GM12878 (cell line): ENCODE measurements at regions not wholly inside any gene's neighbourhood (a gene's known extent, or its start where the extent isn't known, plus 50 kb on each side); places are given as distances from the start of the nearest gene placed in this dataset.

Experiments
- ATAC-seq: fragments of 200-7000 bp; cut with Tn5 transposase; 3 replicates; pipeline ENCODE4 v1.9.1; 2020; ENCODE audit warnings: mild to moderate bottlenecking, moderate library complexity
- BruUV-seq: library from RNA; stranded (reverse); fragments of 400-500 nt; replicated peaks from 2 replicates; lab custom pipeline; 2021; lab: Mats Ljungman, UMichigan
- CTCF ChIA-PET: fragments of 300-600 bp; sonication (Branson Sonifier 250); formaldehyde crosslinking; extraction: SDS; loops from one replicate; lab custom pipeline; 2021; ENCODE audit warnings: inconsistent platforms; lab: Yijun Ruan, JAX
- POLR2A ChIA-PET: fragments of 350-600 bp; formaldehyde crosslinking; extraction: SDS; loops from one replicate; lab custom pipeline; 2021; ENCODE audit warnings: inconsistent platforms; lab: Charles Lee
- RAD21 ChIA-PET: fragments of 300-600 bp; sonication (Branson Sonifier 250); formaldehyde crosslinking; loops from one replicate; lab custom pipeline; 2023; ENCODE audit warnings: antibody characterized with exemption; ENCODE audit not compliant: unreplicated experiment; lab: Charles Lee
- SMC1A ChIA-PET: fragments of 300-600 bp; sonication (Branson Sonifier 250); formaldehyde crosslinking; loops from one replicate; lab custom pipeline; 2023; ENCODE audit not compliant: unreplicated experiment, uncharacterized antibody; lab: Charles Lee
- DNase-seq: peaks from one replicate; pipeline ENCODE4 v3.0.0-alpha.2; 2011; ENCODE audit warnings: low read depth, low spot score
- FAIRE-seq: peaks from 3 replicates; lab custom pipeline; 2011; peaks lifted over from hg19 to GRCh38; lab: Jason Lieb, UNC
- H2AFZ ChIP-seq: 2 replicates; pipeline ENCODE4 v1.6.0; 2011; ENCODE audit warnings: low read depth, low read length, control low read depth; ENCODE audit not compliant: control insufficient read depth
- H3K27ac ChIP-seq: 2 replicates; pipeline ENCODE4 v1.5.1; 2011; ENCODE audit warnings: control low read depth; ENCODE audit not compliant: control insufficient read depth, insufficient read depth
- H3K27me3 ChIP-seq, 2 experiments: replicated peaks in 1 of 2; 2 replicates each; pipeline versions ENCODE4 v1.6.0 to v1.6.1; 2011; ENCODE audit warnings: low read length in 1 of 2; ENCODE audit not compliant: control insufficient read depth in 2 of 2, insufficient read depth in 2 of 2
- H3K36me3 ChIP-seq, 2 experiments: 2 replicates each; pipeline ENCODE4 v1.5.1; 2011; ENCODE audit warnings: low read length in 1 of 2; ENCODE audit not compliant: control insufficient read depth in 2 of 2, insufficient read depth in 2 of 2
- H3K4me1 ChIP-seq: 2 replicates; pipeline ENCODE4 v1.6.1; 2011; ENCODE audit warnings: mild to moderate bottlenecking, low read length, moderate library complexity, mixed read lengths; ENCODE audit not compliant: control insufficient read depth, insufficient read depth
- H3K4me2 ChIP-seq: 2 replicates; pipeline ENCODE4 v1.6.0; 2011; ENCODE audit warnings: control low read depth; ENCODE audit not compliant: control insufficient read depth, insufficient read depth
- H3K4me3 ChIP-seq: fragments of 200-600 bp; sonication (generic); 2 replicates; pipeline ENCODE4 v1.5.1; 2016
- H3K79me2 ChIP-seq: 2 replicates; pipeline ENCODE4 v1.6.0; 2011; ENCODE audit warnings: low read length; ENCODE audit not compliant: control insufficient read depth, insufficient read depth
- H3K9ac ChIP-seq: 2 replicates; pipeline ENCODE4 v1.8.0; 2011; ENCODE audit warnings: low read length, control low read depth, mixed read lengths; ENCODE audit not compliant: control insufficient read depth, insufficient read depth
- H3K9me3 ChIP-seq: replicated peaks from 3 replicates; pipeline ENCODE4 v1.5.1; 2011; ENCODE audit warnings: mild to moderate bottlenecking, low read length; ENCODE audit not compliant: control insufficient read depth, insufficient read depth
- H4K20me1 ChIP-seq: 2 replicates; pipeline ENCODE4 v1.6.0; 2011; ENCODE audit not compliant: control insufficient read depth, insufficient read depth
- BRCA1 ChIP-seq: IDR thresholded peaks from 2 replicates; pipeline ENCODE4 v1.6.1; 2011; ENCODE audit warnings: low read depth, low read length, improper control_type of control experiment
- CBFB ChIP-seq: IDR thresholded peaks from 2 replicates; pipeline ENCODE4 v1.6.1; 2016; ENCODE audit warnings: antibody characterized with exemption, low read depth
- ESRRA ChIP-seq: IDR thresholded peaks from 2 replicates; pipeline ENCODE4 v1.6.1; 2012; ENCODE audit warnings: mild to moderate bottlenecking, low read length, improper control_type of control experiment
- GATAD2B ChIP-seq: fragments of 450-650 bp; conservative IDR thresholded peaks from 2 replicates; pipeline ENCODE4 v1.6.1; 2017; ENCODE audit warnings: low read depth, mild to moderate bottlenecking, moderate library complexity
- HDAC2 ChIP-seq: fragments of 200-600 bp; sonication (generic); IDR thresholded peaks from 2 replicates; pipeline ENCODE4 v1.6.1; 2017
- SMAD1 ChIP-seq: fragments of 450-650 bp; IDR thresholded peaks from 2 replicates; pipeline ENCODE4 v1.6.1; 2018; ENCODE audit warnings: mild to moderate bottlenecking, low read depth; ENCODE audit not compliant: partially characterized antibody
- WGBS: methylation state at CpG from one replicate; pipeline ENCODE4 v1.1.6; 2016; ENCODE audit warnings: low lambda C conversion rate; ENCODE audit not compliant: insufficient replicate concordance, insufficient coverage; ENCODE audit errors: missing lambda C conversion rate; 5-methylcytosine and 5-hydroxymethylcytosine counted together
- in situ Hi-C: fragments of 300-500 bp; cut with MboI; formaldehyde crosslinking; loops from 9 replicates; pipeline ENCODE4 v1.14.3; 2018; ENCODE audit warnings: mixed read lengths
- intact Hi-C: fragments of 100-400 bp; cut with micrococcal nuclease; formaldehyde crosslinking; loops from one replicate; pipeline ENCODE4 v1.14.2; 2022; ENCODE audit not compliant: unreplicated experiment
- TF ChIP-seq, protein P1 (sequence below): IDR thresholded peaks from 2 replicates; pipeline ENCODE4 v1.6.1; 2012; ENCODE audit warnings: low read depth, low read length, improper control_type of control experiment
- TF ChIP-seq, protein P2 (sequence below): fragments of 450-650 bp; IDR thresholded peaks from 2 replicates; pipeline ENCODE4 v1.6.1; 2016; ENCODE audit warnings: mild to moderate bottlenecking

DNA sequence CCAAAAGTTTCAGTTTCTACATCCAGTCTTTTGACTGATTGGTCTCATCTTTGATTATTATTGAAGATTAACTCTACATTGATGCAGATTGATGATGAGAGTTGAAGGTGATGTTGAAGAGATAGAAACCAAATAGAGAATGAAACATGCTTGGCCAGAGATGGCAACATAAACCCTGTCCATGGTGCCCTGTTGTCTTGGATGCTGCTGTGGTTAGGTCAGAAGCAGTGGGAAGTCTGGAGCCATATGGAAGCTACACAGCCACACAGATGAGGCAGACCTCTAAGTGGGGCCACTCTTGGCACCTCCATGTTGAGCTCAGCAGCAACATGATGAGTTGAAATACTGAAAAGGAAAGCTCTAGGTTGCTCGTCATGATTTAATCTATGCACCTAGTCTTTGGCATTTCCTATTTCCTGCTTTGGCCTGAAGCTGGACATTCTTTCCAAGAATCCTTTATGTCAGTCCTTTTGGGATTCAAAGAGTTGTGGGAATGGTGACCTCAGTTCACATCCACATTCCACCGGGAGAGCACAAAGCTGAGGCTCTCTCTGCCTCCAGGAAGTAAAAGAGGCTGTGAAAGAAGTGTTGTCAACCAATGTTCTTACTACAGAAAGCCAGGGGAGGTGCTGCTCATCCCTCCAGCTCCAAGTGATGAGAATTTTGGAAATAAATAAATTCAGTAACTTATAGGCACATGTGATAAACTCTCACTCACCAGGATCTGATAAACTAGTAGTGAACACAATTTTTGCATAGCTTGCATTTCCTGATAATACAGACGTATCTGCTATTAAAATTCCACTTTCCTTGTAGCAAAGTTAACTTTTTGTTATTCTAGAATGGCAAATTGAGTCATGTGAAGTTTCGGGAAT lies 127.7 kb upstream of the MAF start:
- CTCF ChIA-PET = no interaction called here
- RAD21 ChIA-PET = no interaction called here

DNA sequence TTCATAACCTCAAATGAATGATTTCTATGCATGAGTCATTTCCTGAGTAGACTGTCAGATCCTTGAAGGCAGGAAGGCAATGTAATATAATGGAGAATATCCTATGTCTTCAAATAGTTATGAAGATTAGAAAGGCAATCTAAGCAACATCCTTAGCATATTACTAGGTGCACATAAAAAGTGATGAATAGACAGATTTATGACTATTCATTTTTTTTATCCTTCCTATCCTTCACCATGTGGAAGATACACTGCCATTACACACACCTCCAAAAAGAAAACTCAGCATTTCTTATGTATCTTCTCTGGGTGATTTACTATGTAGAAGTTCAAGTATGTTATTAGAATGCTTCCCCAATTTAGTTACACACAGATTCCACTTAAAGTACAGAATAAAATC lies 126.4 kb upstream of the MAF start:
- Histone ChIP-seq H3K79me2 (no peaks in the 10 kb centered on the region), H3K4me2 (no peak overlapping the region), H3K9ac (no peak overlapping the region), H2AFZ (no peak overlapping the region), H3K36me3 (no peaks in the 10 kb centered on the region), H3K9me3 (no peaks in the 10 kb centered on the region), H3K27me3 (no peaks in the 10 kb centered on the region), H3K4me1 (no peaks in the 10 kb centered on the region), H3K4me3 (no peak overlapping the region), H4K20me1 (no peaks in the 10 kb centered on the region), H3K27ac (no peak overlapping the region)
- RAD21 ChIA-PET = no interaction called here
- ATAC-seq (no peak), DNase-seq (no peak), FAIRE-seq (no peak)
- intact Hi-C loops (no loop called here), in situ Hi-C loops (no loop called here)
- CTCF ChIA-PET = no interaction called here
- no peak for TF ChIP-seq BRCA1
- no peak for TF ChIP-seq SMAD1
- no peak for TF ChIP-seq HDAC2
- TF ChIP-seq, protein P1, sequence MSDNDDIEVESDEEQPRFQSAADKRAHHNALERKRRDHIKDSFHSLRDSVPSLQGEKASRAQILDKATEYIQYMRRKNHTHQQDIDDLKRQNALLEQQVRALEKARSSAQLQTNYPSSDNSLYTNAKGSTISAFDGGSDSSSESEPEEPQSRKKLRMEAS = no peak
- no peak for TF ChIP-seq ESRRA
- BruUV-seq = no TSS peak
- SMC1A ChIA-PET = no interaction called here
- POLR2A ChIA-PET = no interaction called here

More for the DNA sequence above, 127.7 kb upstream of the MAF start:
- TF ChIP-seq SMAD1 (no peak), CBFB (no peak), GATAD2B (no peak)
- TF ChIP-seq, protein P2, sequence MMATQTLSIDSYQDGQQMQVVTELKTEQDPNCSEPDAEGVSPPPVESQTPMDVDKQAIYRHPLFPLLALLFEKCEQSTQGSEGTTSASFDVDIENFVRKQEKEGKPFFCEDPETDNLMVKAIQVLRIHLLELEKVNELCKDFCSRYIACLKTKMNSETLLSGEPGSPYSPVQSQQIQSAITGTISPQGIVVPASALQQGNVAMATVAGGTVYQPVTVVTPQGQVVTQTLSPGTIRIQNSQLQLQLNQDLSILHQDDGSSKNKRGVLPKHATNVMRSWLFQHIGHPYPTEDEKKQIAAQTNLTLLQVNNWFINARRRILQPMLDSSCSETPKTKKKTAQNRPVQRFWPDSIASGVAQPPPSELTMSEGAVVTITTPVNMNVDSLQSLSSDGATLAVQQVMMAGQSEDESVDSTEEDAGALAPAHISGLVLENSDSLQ = no peak
- TF ChIP-seq, protein P1 = no peak
- H3K4me2 ChIP-seq = no peak overlapping the region
- ATAC-seq (no peak), FAIRE-seq (no peak), DNase-seq (no peak)
- H3K27ac ChIP-seq = no peak overlapping the region
- 36% methylated on average over 4 of the region's 4 CpGs for WGBS
- no peaks in the 10 kb centered on the region for H3K36me3 ChIP-seq
- in situ Hi-C loops (no loop called here), intact Hi-C loops (no loop called here)
- H3K4me1 ChIP-seq = no peaks in the 10 kb centered on the region
- no peaks in the 10 kb centered on the region for H4K20me1 ChIP-seq
- no peak overlapping the region for H2AFZ ChIP-seq
- H3K9me3 ChIP-seq = no peaks in the 10 kb centered on the region
- SMC1A ChIA-PET = interaction anchor here (0.6 kb wide), 1 partner anchor 77 kb away, joined by 3 read pairs; no protein-coding TSS in a partner anchor
- BruUV-seq = no TSS peak
- no peak overlapping the region for H3K9ac ChIP-seq
- POLR2A ChIA-PET = no interaction called here
- no peak overlapping the region for H3K4me3 ChIP-seq
- no peaks in the 10 kb centered on the region for H3K79me2 ChIP-seq
- H3K27me3 ChIP-seq = no peaks in the 10 kb centered on the region
